Caco-2 (cell line): ENCODE measurements at regions not wholly inside any gene's neighbourhood (a gene's known extent, or its start where the extent isn't known, plus 50 kb on each side); places are given as distances from the start of the nearest gene placed in this dataset.

ENCODE experiments used
- BruUV-seq: library from RNA; stranded (reverse); fragments of 400-500 nt; replicated peaks from 2 replicates; lab custom pipeline; 2021; lab: Mats Ljungman, UMichigan
- CTCF ChIA-PET: fragments of 300-600 bp; sonication (Branson Sonifier 250); formaldehyde crosslinking; loops from one replicate; lab custom pipeline; 2022; ENCODE audit warnings: antibody characterized with exemption; lab: Charles Lee
- POLR2A ChIA-PET: fragments of 300-600 bp; sonication (Branson Sonifier 250); formaldehyde crosslinking; loops from one replicate; lab custom pipeline; 2022; ENCODE audit warnings: antibody characterized with exemption; lab: Charles Lee
- DNase-seq, 2 experiments: peaks; one replicate each; pipeline versions ENCODE4 v3.0.0 to v3.0.0-alpha.2; 2020 to 2022
- H3K27me3 ChIP-seq: replicated peaks from 2 replicates; pipeline ENCODE4 v1.6.0; 2011; ENCODE audit warnings: low read length; ENCODE audit not compliant: control insufficient read depth, insufficient read depth
- H3K36me3 ChIP-seq: 2 replicates; pipeline ENCODE4 v1.5.1; 2011; ENCODE audit warnings: low read length; ENCODE audit not compliant: control insufficient read depth, insufficient read depth
- H3K4me1 ChIP-seq: fragments of 250-450 bp; sonication (Bioruptor Pico); 2 replicates; pipeline ENCODE4 v1.5.1; 2020; ENCODE audit warnings: mild to moderate bottlenecking
- H3K4me3 ChIP-seq: 2 replicates; pipeline ENCODE4 v1.5.1; 2011; ENCODE audit warnings: low read depth, mild to moderate bottlenecking, control low read depth, low read length
- H3K9me3 ChIP-seq: fragments of 250-450 bp; sonication (Bioruptor Pico); 2 replicates; pipeline ENCODE4 v1.5.1; 2020; ENCODE audit warnings: mild to moderate bottlenecking, moderate library complexity
- H3K27ac Mint-ChIP-seq: one replicate; pipeline ENCODE4 v1.8.0; 2022; ENCODE audit warnings: mixed read lengths; ENCODE audit not compliant: unreplicated experiment
- H3K27me3 Mint-ChIP-seq: one replicate; pipeline ENCODE4 v1.8.0; 2022; ENCODE audit warnings: mixed read lengths; ENCODE audit not compliant: insufficient read depth, unreplicated experiment
- H3K36me3 Mint-ChIP-seq: one replicate; pipeline ENCODE4 v1.8.0; 2022; ENCODE audit warnings: mild to moderate bottlenecking, mixed read lengths; ENCODE audit not compliant: insufficient read depth, unreplicated experiment
- H3K4me1 Mint-ChIP-seq: one replicate; pipeline ENCODE4 v1.8.0; 2022; ENCODE audit warnings: low read depth, mixed read lengths; ENCODE audit not compliant: unreplicated experiment
- H3K4me3 Mint-ChIP-seq: one replicate; pipeline ENCODE4 v1.8.0; 2022; ENCODE audit warnings: mild to moderate bottlenecking, moderate library complexity, mixed read lengths; ENCODE audit not compliant: unreplicated experiment
- H3K9me3 Mint-ChIP-seq: one replicate; pipeline ENCODE4 v1.8.0; 2022; ENCODE audit warnings: mixed read lengths; ENCODE audit not compliant: unreplicated experiment
- CTCF ChIP-seq, 2 experiments: fragments of 200-600 bp in 1 of 2; IDR thresholded peaks; 1 replicate in 1 of 2; 2 replicates in 1 of 2; pipeline versions ENCODE4 v1.5.1 to v1.8.0; 2011 to 2022; ENCODE audit warnings: antibody characterized with exemption in 1 of 2, control low read depth in 1 of 2, inconsistent platforms in 1 of 2, low read depth in 1 of 2, low read length in 1 of 2, mild to moderate bottlenecking in 1 of 2, moderate library complexity in 1 of 2; ENCODE audit not compliant: insufficient read depth in 1 of 2, severe bottlenecking in 1 of 2, unreplicated experiment in 1 of 2
- intact Hi-C: fragments of 100-400 bp; cut with micrococcal nuclease; formaldehyde crosslinking; loops from one replicate; pipeline ENCODE4 v1.10.0; 2022; ENCODE audit not compliant: unreplicated experiment

GRCh38 chr10:83333566-83333965, 805.7 kb upstream of the GHITM start:
- Mint-ChIP-seq H3K27me3 (no peaks in the 10 kb centered on the region), H3K4me1 (no peaks in the 10 kb centered on the region), H3K4me3 (no peak overlapping the region), H3K9me3 (no peaks in the 10 kb centered on the region), H3K27ac (no peak overlapping the region), H3K36me3 (no peaks in the 10 kb centered on the region)
- POLR2A ChIA-PET = no interaction called here
- Histone ChIP-seq H3K27me3 (no peaks in the 10 kb centered on the region), H3K36me3 (no peaks in the 10 kb centered on the region), H3K9me3 (0 out of 2 replicates have a peak, but pooled peaks cover 3% of the 10 kb centered on the region), H3K4me1 (no peaks in the 10 kb centered on the region), H3K4me3 (no peak overlapping the region)
- no peak for TF ChIP-seq CTCF (IDR thresholded peaks at IDR 0.05; ENCODE audit: insufficient read depth in 1 of 2, low read depth in 1 of 2, low read length in 1 of 2, severe bottlenecking in 1 of 2, unreplicated experiment in 1 of 2)
- intact Hi-C loops = no loop called here
- no TSS peak for BruUV-seq
- DNase-seq = no peak
- CTCF ChIA-PET = no interaction called here

GRCh38 chr10:83343676-83344075, 795.6 kb upstream of the GHITM start:
- Mint-ChIP-seq H3K9me3 (no peaks in the 10 kb centered on the region), H3K27ac (no peak overlapping the region), H3K4me3 (no peak overlapping the region), H3K27me3 (no peaks in the 10 kb centered on the region), H3K4me1 (no peaks in the 10 kb centered on the region), H3K36me3 (no peaks in the 10 kb centered on the region)
- Histone ChIP-seq H3K36me3 (no peaks in the 10 kb centered on the region), H3K4me1 (no peaks in the 10 kb centered on the region), H3K4me3 (no peak overlapping the region), H3K27me3 (no peaks in the 10 kb centered on the region), H3K9me3 (no peaks in the 10 kb centered on the region)
- ChIA-PET CTCF (no interaction called here), POLR2A (no interaction called here)
- no peak for TF ChIP-seq CTCF (IDR thresholded peaks at IDR 0.05; ENCODE audit: insufficient read depth in 1 of 2, low read depth in 1 of 2, low read length in 1 of 2, severe bottlenecking in 1 of 2, unreplicated experiment in 1 of 2)
- BruUV-seq = no TSS peak
- intact Hi-C loops = no loop called here
- DNase-seq = no peak

GRCh38 chr10:83346266-83346910, 792.9 kb upstream of the GHITM start:
- no peaks in the 10 kb centered on the region for H3K9me3 Mint-ChIP-seq
- ChIA-PET POLR2A (no interaction called here), CTCF (no interaction called here)
- no peaks in the 10 kb centered on the region for H3K9me3 ChIP-seq
- no peak overlapping the region for H3K4me3 Mint-ChIP-seq
- no peaks in the 10 kb centered on the region for H3K36me3 ChIP-seq
- no peak for DNase-seq
- no peaks in the 10 kb centered on the region for H3K4me1 Mint-ChIP-seq
- no peak for TF ChIP-seq CTCF (IDR thresholded peaks at IDR 0.05; ENCODE audit: insufficient read depth in 1 of 2, low read depth in 1 of 2, low read length in 1 of 2, severe bottlenecking in 1 of 2, unreplicated experiment in 1 of 2)
- H3K27me3 ChIP-seq = no peaks in the 10 kb centered on the region
- H3K4me1 ChIP-seq = no peaks in the 10 kb centered on the region
- H3K27me3 Mint-ChIP-seq = no peaks in the 10 kb centered on the region
- no peaks in the 10 kb centered on the region for H3K36me3 Mint-ChIP-seq
- no TSS peak for BruUV-seq
- H3K4me3 ChIP-seq = no peak overlapping the region
- no peak overlapping the region for H3K27ac Mint-ChIP-seq
- intact Hi-C loops = no loop called here
